ENCODE measurements at regions not wholly inside any gene's neighbourhood (a gene's known extent, or its start where the extent isn't known, plus 50 kb on each side); places are given as distances from the start of the nearest gene placed in this dataset.

DNA sequence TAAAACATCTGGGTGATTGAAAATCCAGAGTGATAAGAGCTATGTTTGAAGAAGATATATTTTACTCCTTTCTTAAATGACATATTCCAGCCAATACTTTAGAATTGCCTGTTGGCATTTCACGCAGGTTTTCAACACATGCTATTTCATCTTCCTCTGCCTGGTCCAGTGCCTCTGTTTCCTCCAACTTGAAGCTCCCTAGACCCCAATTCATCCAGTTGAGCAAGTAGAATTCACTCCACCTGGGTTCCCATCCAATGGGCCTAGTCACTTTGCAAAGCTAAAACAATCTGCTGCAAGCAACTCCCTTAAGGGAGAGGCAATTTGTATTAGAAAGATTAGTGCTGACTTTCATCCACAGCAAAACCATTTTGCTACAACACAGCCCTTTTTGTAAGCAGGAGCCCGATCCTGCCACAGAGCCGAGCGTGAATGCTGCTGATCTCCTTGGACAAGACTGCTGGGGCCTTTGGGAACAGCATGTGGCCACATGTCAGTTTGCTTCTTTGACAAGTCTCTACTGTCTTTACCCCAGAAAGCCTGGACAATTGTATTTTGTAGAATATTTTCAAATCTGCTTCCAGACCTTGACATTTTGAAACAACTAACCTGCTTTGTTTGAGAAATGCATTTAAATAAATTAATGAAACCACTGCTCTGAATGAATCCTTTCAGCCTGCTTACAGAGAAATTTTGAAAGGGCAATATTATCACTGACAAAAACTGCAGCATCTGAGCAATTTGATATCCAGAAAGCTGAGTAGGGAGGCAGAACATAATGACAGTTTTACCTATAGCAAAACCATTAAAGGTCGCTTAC, 259.1 kb downstream of the TDRD15 start:
- no peak for DNase-seq (ENCODE audit: low read depth)
- TF ChIP-seq, protein P1, sequence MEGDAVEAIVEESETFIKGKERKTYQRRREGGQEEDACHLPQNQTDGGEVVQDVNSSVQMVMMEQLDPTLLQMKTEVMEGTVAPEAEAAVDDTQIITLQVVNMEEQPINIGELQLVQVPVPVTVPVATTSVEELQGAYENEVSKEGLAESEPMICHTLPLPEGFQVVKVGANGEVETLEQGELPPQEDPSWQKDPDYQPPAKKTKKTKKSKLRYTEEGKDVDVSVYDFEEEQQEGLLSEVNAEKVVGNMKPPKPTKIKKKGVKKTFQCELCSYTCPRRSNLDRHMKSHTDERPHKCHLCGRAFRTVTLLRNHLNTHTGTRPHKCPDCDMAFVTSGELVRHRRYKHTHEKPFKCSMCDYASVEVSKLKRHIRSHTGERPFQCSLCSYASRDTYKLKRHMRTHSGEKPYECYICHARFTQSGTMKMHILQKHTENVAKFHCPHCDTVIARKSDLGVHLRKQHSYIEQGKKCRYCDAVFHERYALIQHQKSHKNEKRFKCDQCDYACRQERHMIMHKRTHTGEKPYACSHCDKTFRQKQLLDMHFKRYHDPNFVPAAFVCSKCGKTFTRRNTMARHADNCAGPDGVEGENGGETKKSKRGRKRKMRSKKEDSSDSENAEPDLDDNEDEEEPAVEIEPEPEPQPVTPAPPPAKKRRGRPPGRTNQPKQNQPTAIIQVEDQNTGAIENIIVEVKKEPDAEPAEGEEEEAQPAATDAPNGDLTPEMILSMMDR (conservative IDR thresholded peaks at IDR 0.05; ENCODE audit: low read length) = no peak
- no peak overlapping the region for H3K4me3 ChIP-seq (ENCODE audit: low read length)

DNA sequence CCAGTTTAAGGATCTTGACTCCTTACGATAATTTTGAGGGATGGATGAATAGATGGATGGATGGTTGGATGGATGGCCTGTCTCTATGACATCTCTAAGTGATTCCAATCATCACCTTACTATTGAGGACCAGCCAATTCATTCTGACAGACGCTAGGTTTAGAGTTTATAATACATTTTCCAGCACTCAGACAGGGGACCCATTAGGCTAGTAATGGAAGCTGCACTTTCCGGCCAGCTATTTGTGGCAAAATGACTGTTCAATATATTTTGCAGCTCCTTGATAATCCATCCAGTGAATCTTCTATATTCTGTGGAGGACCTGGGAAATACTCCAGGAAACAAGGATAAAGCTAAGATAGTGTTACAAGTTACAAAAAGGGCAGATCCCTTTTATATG, 262.9 kb downstream of the TDRD15 start:
- no peak overlapping the region for H3K4me3 ChIP-seq (ENCODE audit: low read length)
- DNase-seq (ENCODE audit: low read depth) = no peak
- TF ChIP-seq, protein P1 (conservative IDR thresholded peaks at IDR 0.05; ENCODE audit: low read length) = no peak

DNA sequence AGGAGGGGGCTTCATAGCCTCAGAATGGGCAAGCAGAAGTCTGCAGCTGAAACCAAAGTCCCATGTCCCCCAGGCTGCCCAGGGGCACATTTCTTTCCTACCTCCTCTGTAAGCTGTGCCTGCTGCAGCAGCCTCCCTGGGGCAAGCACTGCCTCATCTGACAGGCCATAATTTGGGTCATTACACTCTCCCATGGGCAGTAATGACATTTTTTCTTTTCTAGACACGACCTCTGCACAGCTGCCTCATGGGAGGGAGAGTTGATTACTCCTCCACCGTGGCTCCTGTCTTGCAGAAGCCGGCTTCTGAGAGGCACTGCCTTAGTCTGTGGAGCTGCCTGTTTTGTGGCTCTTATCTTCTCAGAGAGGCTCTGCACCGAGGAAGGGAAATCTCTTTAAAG, 268.9 kb downstream of the TDRD15 start:
- H3K4me3 ChIP-seq (ENCODE audit: low read length) = no peak overlapping the region
- no peak for DNase-seq (ENCODE audit: low read depth)
- TF ChIP-seq, protein P1 (conservative IDR thresholded peaks at IDR 0.05; ENCODE audit: low read length) = no peak

DNA sequence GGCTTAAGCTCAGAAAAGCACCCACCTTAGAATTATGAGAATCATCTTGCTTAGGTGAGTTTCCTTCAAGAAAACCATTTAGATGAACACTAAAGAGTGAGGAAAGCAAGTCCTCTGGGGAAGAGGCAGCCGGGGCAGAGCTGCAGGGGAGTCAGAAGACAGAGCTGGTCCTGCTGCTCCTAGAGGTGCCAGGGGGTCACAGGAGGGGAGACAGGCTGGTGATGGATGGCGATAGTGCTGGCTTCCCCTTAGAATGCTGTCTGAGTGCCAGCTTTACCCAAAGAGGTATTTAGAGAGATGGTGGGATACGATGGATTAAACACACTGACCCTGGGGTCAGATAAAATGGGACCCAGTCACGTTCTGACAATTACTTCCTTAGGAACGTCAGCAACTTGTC, 269.4 kb downstream of the TDRD15 start:
- H3K4me3 ChIP-seq (ENCODE audit: low read length) = no peak overlapping the region
- no peak for DNase-seq (ENCODE audit: low read depth)
- TF ChIP-seq, protein P1 (conservative IDR thresholded peaks at IDR 0.05; ENCODE audit: low read length) = no peak

DNA sequence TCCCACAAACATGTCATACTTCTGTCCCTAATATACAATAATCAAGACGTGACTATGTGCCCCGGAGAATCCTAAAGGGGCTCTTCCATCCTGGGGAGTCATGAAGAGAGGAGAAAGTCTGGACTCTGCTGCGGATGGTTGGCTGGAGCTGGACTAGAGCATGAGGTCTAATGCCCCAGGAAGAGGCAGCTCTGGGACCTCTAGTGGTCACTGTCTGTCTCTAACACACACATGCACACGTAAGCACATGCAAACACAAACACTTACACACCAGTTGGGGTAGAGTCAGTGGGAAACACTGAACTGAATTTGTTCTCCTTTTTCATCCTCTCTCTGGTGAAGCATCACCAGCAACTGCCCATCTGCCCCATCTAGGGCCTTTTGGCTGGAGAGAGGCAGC, 271.6 kb downstream of the TDRD15 start:
- DNase-seq (ENCODE audit: low read depth) = no peak
- TF ChIP-seq, protein P1 (conservative IDR thresholded peaks at IDR 0.05; ENCODE audit: low read length) = no peak
- H3K4me3 ChIP-seq (ENCODE audit: low read length) = no peak overlapping the region

DNA sequence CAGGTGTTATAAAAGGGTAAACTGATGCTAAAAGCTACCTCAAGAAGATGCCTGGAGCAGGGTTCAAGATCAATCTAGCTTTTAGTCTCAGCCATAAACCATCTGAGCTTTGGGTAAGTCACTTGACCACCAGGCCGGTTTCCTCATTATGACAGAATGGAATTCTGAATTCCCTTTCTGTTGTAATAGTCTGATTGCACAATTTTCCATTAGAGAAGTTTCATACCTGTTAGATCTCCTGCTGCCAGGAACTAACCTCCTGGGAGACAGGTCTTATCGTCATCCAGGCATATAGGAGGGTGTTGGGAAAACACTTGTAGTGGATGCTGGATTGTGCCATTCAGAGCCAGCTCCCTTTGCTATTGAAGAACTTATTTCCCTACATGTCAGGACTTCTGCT, 272.5 kb downstream of the TDRD15 start:
- TF ChIP-seq, protein P1 (conservative IDR thresholded peaks at IDR 0.05; ENCODE audit: low read length) = no peak
- H3K4me3 ChIP-seq (ENCODE audit: low read length) = no peak overlapping the region
- no peak for DNase-seq (ENCODE audit: low read depth)

DNA sequence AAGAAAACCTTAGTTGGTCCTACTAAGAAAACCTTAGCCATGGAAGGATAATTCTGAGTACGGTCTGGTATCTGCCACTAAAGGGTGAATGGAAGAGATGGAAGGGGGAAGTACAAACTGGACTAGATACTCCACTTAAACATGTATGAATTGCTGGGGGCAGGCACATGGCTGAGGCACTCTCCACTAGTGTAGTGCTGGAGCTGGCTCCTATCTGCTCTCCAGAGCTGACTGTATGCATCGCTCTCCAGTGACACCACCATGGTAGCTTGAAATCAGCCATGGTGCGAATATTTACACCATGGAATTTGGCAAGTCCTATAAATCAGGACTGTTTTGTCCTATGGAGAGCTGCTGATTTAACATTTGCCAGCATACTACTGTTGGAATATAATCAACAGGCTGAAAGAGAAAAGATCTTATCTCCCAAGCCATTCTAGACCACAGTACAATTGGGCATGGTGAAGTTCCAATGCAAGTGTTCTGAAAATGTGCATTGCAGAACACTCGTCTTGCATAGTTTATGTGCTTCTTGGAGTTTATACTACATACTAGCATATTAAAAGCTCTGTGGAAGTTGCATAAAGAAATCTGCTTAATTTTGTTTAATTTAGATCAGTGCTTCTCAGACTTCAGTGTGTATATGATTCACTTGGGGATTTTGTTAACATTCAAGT, 277.4 kb downstream of the TDRD15 start:
- no peak overlapping the region for H3K4me3 ChIP-seq (ENCODE audit: low read length)
- TF ChIP-seq, protein P1 (conservative IDR thresholded peaks at IDR 0.05; ENCODE audit: low read length) = no peak
- DNase-seq (ENCODE audit: low read depth) = no peak

Measured in AG10803 (cell line).